Testis (tissue), 2 donors: ENCODE measurements at regions not wholly inside any gene's neighbourhood (a gene's known extent, or its start where the extent isn't known, plus 50 kb on each side); places are given as distances from the start of the nearest gene placed in this dataset.

ENCODE experiments used
- CTCF ChIP-seq, 3 experiments: fragments of 450-650 bp in 2 of 3; fragments of 200-600 bp in 1 of 3; sonication (generic) in 1 of 3; IDR thresholded peaks; one replicate each; pipeline ENCODE4 v1.5.1; 2016 to 2019; ENCODE audit warnings: antibody characterized with exemption in 3 of 3, mild to moderate bottlenecking in 2 of 3, moderate library complexity in 1 of 3
- POLR2A ChIP-seq: fragments of 450-650 bp; IDR thresholded peaks from one replicate; pipeline ENCODE4 v1.6.1; 2017; ENCODE audit warnings: antibody characterized with exemption, mild to moderate bottlenecking, moderate library complexity

GRCh38 chr18:10160251-10160650 is 246.4 kb downstream of the VAPA start:
- no peak for TF ChIP-seq CTCF (IDR thresholded peaks at IDR 0.05)
- TF ChIP-seq POLR2A, result no peak
